ENCODE measurements at regions not wholly inside any gene's neighbourhood (a gene's known extent, or its start where the extent isn't known, plus 50 kb on each side); places are given as distances from the start of the nearest gene placed in this dataset.
"Not testable (repeated sequence)": the region's sequence is repeated elsewhere in the genome, so short reads cannot be mapped to it uniquely, and the experiment has no call there.

- DNase-seq, result no peak
Observed at GRCh38 chr2:2614452-2614851, 283.4 kb upstream of the MYT1L start.

GRCh38 chr2:2613279-2614199 is 282.5 kb upstream of the MYT1L start:
- DNase-seq, result no peak

- no peak for DNase-seq
Observed at GRCh38 chr2:2610751-2611150, 279.7 kb upstream of the MYT1L start.

- DNase-seq, result no peak
Observed at GRCh38 chr2:2600366-2600765, 269.3 kb upstream of the MYT1L start.

- DNase-seq, result no peak
Observed at GRCh38 chr2:2599441-2599840, 268.4 kb upstream of the MYT1L start.

- no peak for DNase-seq
Observed at GRCh38 chr2:2597712-2598111, 266.6 kb upstream of the MYT1L start.

- no peak for DNase-seq
Observed at GRCh38 chr2:2591542-2591940, 260.5 kb upstream of the MYT1L start.

- DNase-seq, result no peak
Observed at GRCh38 chr2:2590841-2591541, 259.9 kb upstream of the MYT1L start.

GRCh38 chr2:2590141-2590540 is 259.1 kb upstream of the MYT1L start:
- DNase-seq, result no peak

- DNase-seq, result no peak
Observed at GRCh38 chr2:2588777-2589176, 257.7 kb upstream of the MYT1L start.

GRCh38 chr2:2587354-2587753 is 256.3 kb upstream of the MYT1L start:
- no peak for DNase-seq

GRCh38 chr2:2586931-2587330 is 255.9 kb upstream of the MYT1L start:
- no peak for DNase-seq

GRCh38 chr2:2586068-2586776 is 255.1 kb upstream of the MYT1L start:
- no peak for DNase-seq

- DNase-seq, result no peak
Observed at GRCh38 chr2:2582998-2583545, 252.0 kb upstream of the MYT1L start.

GRCh38 chr2:2581331-2582159 is 250.5 kb upstream of the MYT1L start:
- DNase-seq, result no peak

GRCh38 chr2:2580841-2581240 is 249.8 kb upstream of the MYT1L start:
- DNase-seq, result not testable (repeated sequence)

- no peak for DNase-seq
Observed at GRCh38 chr2:2580341-2580740, 249.3 kb upstream of the MYT1L start.

- DNase-seq, result no peak
Observed at GRCh38 chr2:2579814-2580213, 248.7 kb upstream of the MYT1L start.

GRCh38 chr2:2577407-2577831 is 246.3 kb upstream of the MYT1L start:
- DNase-seq, result no peak

GRCh38 chr2:2575870-2576386 is 244.9 kb upstream of the MYT1L start:
- DNase-seq, result no peak

- no peak for DNase-seq
Observed at GRCh38 chr2:2575181-2575577, 244.1 kb upstream of the MYT1L start.

Measured in 8988T (cell line).